Stimulated activated CD4-positive, alpha-beta T cell treated with anti-CD3 and anti-CD28 coated beads, Interleukin-15, amount 100 ng/mL, for 24 hours (primary cell): ENCODE measurements at regions not wholly inside any gene's neighbourhood (a gene's known extent, or its start where the extent isn't known, plus 50 kb on each side); places are given as distances from the start of the nearest gene placed in this dataset.
"Not testable (repeated sequence)": the region's sequence is repeated elsewhere in the genome, so short reads cannot be mapped to it uniquely, and the experiment has no call there.

Experiments
- DNase-seq: peaks from one replicate; pipeline ENCODE4 v3.0.0-alpha.2; 2020

- DNase-seq = no peak
Measured at GRCh38 chr2:107473150-107473549, 353.5 kb upstream of the RGPD4 start.

- no peak for DNase-seq
Measured at GRCh38 chr2:107475859-107476258, 350.8 kb upstream of the RGPD4 start.

- DNase-seq = no peak
Measured at GRCh38 chr2:107502539-107502938, 324.2 kb upstream of the RGPD4 start.

GRCh38 chr2:107511970-107512789 is 314.5 kb upstream of the RGPD4 start:
- DNase-seq = no peak

GRCh38 chr2:107525406-107525805 is 301.3 kb upstream of the RGPD4 start:
- DNase-seq = no peak

GRCh38 chr2:107529146-107529545 is 297.5 kb upstream of the RGPD4 start:
- no peak for DNase-seq

- no peak for DNase-seq
Measured at GRCh38 chr2:107530046-107530445, 296.6 kb upstream of the RGPD4 start.

- no peak for DNase-seq
Measured at GRCh38 chr2:107534926-107535325, 291.8 kb upstream of the RGPD4 start.

- not testable (repeated sequence) for DNase-seq
Measured at GRCh38 chr2:107535905-107536689, 290.6 kb upstream of the RGPD4 start.

- no peak for DNase-seq
Measured at GRCh38 chr2:107542314-107542740, 284.4 kb upstream of the RGPD4 start.

- no peak for DNase-seq
Measured at GRCh38 chr2:107543793-107544192, 282.9 kb upstream of the RGPD4 start.

GRCh38 chr2:107545066-107545465 is 281.6 kb upstream of the RGPD4 start:
- DNase-seq = no peak

GRCh38 chr2:107545851-107546250 is 280.8 kb upstream of the RGPD4 start:
- no peak for DNase-seq

- no peak for DNase-seq
Measured at GRCh38 chr2:107548216-107548615, 278.5 kb upstream of the RGPD4 start.

GRCh38 chr2:107553046-107553445 is 273.6 kb upstream of the RGPD4 start:
- no peak for DNase-seq

GRCh38 chr2:107553539-107553938 is 273.2 kb upstream of the RGPD4 start:
- no peak for DNase-seq

- DNase-seq = no peak
Measured at GRCh38 chr2:107556038-107556627, 270.6 kb upstream of the RGPD4 start.

- no peak for DNase-seq
Measured at GRCh38 chr2:107558295-107558694, 268.4 kb upstream of the RGPD4 start.

- DNase-seq = no peak
Measured at GRCh38 chr2:107569496-107569895, 257.2 kb upstream of the RGPD4 start.

- DNase-seq = no peak
Measured at GRCh38 chr2:107570876-107571275, 255.8 kb upstream of the RGPD4 start.

- DNase-seq = peak; percentile 23
Measured at GRCh38 chr2:107572890-107573289, 253.8 kb upstream of the RGPD4 start.

GRCh38 chr2:107576991-107577390 is 249.7 kb upstream of the RGPD4 start:
- DNase-seq = no peak

- no peak for DNase-seq
Measured at GRCh38 chr2:107582487-107582886, 244.2 kb upstream of the RGPD4 start.

GRCh38 chr2:107584577-107584976 is 242.1 kb upstream of the RGPD4 start:
- no peak for DNase-seq
